GM21723 (cell line): ENCODE measurements at regions not wholly inside any gene's neighbourhood (a gene's known extent, or its start where the extent isn't known, plus 50 kb on each side); places are given as distances from the start of the nearest gene placed in this dataset.

Source experiments
- ATAC-seq: cut with Tn5 transposase; IDR thresholded peaks from one replicate; pipeline ENCODE4 v1.9.1; 2021; ENCODE audit warnings: mild to moderate bottlenecking, moderate library complexity; ENCODE audit not compliant: unreplicated experiment

- no peak for ATAC-seq
Observed at GRCh38 chr6:95071464-95071863, 505.9 kb upstream of the MANEA start.

GRCh38 chr6:95078457-95078856, 498.9 kb upstream of the MANEA start:
- no peak for ATAC-seq

GRCh38 chr6:95081231-95081630, 496.1 kb upstream of the MANEA start:
- ATAC-seq, result no peak

- no peak for ATAC-seq
Observed at GRCh38 chr6:95081949-95082348, 495.4 kb upstream of the MANEA start.

GRCh38 chr6:95083506-95083905, 493.8 kb upstream of the MANEA start:
- no peak for ATAC-seq

- no peak for ATAC-seq
Observed at GRCh38 chr6:95084867-95085266, 492.5 kb upstream of the MANEA start.

GRCh38 chr6:95087394-95088097, 489.8 kb upstream of the MANEA start:
- ATAC-seq, result no peak

GRCh38 chr6:95091823-95092436, 485.4 kb upstream of the MANEA start:
- peak; percentile 92 for ATAC-seq

GRCh38 chr6:95093154-95093553, 484.2 kb upstream of the MANEA start:
- no peak for ATAC-seq

- no peak for ATAC-seq
Observed at GRCh38 chr6:95094751-95095663, 482.3 kb upstream of the MANEA start.

GRCh38 chr6:95095855-95096254, 481.5 kb upstream of the MANEA start:
- no peak for ATAC-seq

GRCh38 chr6:95099410-95099809, 477.9 kb upstream of the MANEA start:
- ATAC-seq, result no peak

- ATAC-seq, result no peak
Observed at GRCh38 chr6:95109212-95109611, 468.1 kb upstream of the MANEA start.

GRCh38 chr6:95110767-95111166, 466.6 kb upstream of the MANEA start:
- ATAC-seq, result no peak

GRCh38 chr6:95117236-95117635, 460.1 kb upstream of the MANEA start:
- no peak for ATAC-seq

GRCh38 chr6:95119927-95120326, 457.4 kb upstream of the MANEA start:
- no peak for ATAC-seq

- ATAC-seq, result no peak
Observed at GRCh38 chr6:95120984-95121383, 456.4 kb upstream of the MANEA start.

GRCh38 chr6:95127261-95127660, 450.1 kb upstream of the MANEA start:
- ATAC-seq, result no peak

- no peak for ATAC-seq
Observed at GRCh38 chr6:95128439-95128838, 448.9 kb upstream of the MANEA start.

- no peak for ATAC-seq
Observed at GRCh38 chr6:95128947-95129346, 448.4 kb upstream of the MANEA start.

- ATAC-seq, result no peak
Observed at GRCh38 chr6:95133578-95133977, 443.8 kb upstream of the MANEA start.

- ATAC-seq, result no peak
Observed at GRCh38 chr6:95135182-95135581, 442.2 kb upstream of the MANEA start.
